Thyroid gland (tissue), 4 donors: ENCODE measurements at regions not wholly inside any gene's neighbourhood (a gene's known extent, or its start where the extent isn't known, plus 50 kb on each side); places are given as distances from the start of the nearest gene placed in this dataset.

Source experiments
- DNase-seq, 2 donors: peaks; one replicate each; pipeline ENCODE4 v3.0.0-alpha.2; 2019
- H3K27ac ChIP-seq, 3 donors: fragments of 200-600 bp; sonication (generic); 1 replicate in 2 of 3; 2 replicates in 1 of 3; pipeline ENCODE4 v1.5.1; 2016 to 2019; ENCODE audit warnings: mild to moderate bottlenecking in 1 of 3, moderate library complexity in 1 of 3
- H3K27me3 ChIP-seq: fragments of 200-600 bp; sonication (generic); one replicate; pipeline ENCODE4 v1.5.1; 2019
- H3K36me3 ChIP-seq, 2 donors: fragments of 200-600 bp; sonication (generic); one replicate each; pipeline ENCODE4 v1.5.1; 2016 to 2019
- H3K4me1 ChIP-seq, 2 donors: fragments of 200-600 bp; sonication (generic); one replicate each; pipeline ENCODE4 v1.5.1; 2017 to 2019
- H3K4me3 ChIP-seq, 3 donors: fragments of 200-600 bp; sonication (generic); replicated peaks in 1 of 3; 1 replicate in 2 of 3; 2 replicates in 1 of 3; pipeline ENCODE4 v1.5.1; 2016; ENCODE audit warnings: mild to moderate bottlenecking in 1 of 3
- H3K9me3 ChIP-seq: fragments of 200-600 bp; sonication (generic); one replicate; pipeline ENCODE4 v1.5.1; 2017
- POLR2A ChIP-seq, 2 donors: fragments of 450-650 bp; IDR thresholded peaks; one replicate each; pipeline ENCODE4 v1.6.1; 2017; ENCODE audit warnings: antibody characterized with exemption in 2 of 2, mild to moderate bottlenecking in 2 of 2, moderate library complexity in 1 of 2
- WGBS, 2 donors: methylation state at CpG; one replicate each; pipeline ENCODE4 v1.1.5; 2017; 5-methylcytosine and 5-hydroxymethylcytosine counted together
- intact Hi-C: fragments of 100-400 bp; cut with DNase I; formaldehyde crosslinking; loops from one replicate; pipeline ENCODE4 v1.15.1; 2023
- TF ChIP-seq, protein P1 (sequence below), 6 experiments: fragments of 200-600 bp in 3 of 6; fragments of 450-650 bp in 3 of 6; sonication (generic) in 3 of 6; IDR thresholded peaks; one replicate each; pipeline ENCODE4 v1.5.1; 2016 to 2019; ENCODE audit warnings: antibody characterized with exemption in 6 of 6, mild to moderate bottlenecking in 2 of 6, inconsistent platforms in 1 of 6, moderate library complexity in 1 of 6

DNA sequence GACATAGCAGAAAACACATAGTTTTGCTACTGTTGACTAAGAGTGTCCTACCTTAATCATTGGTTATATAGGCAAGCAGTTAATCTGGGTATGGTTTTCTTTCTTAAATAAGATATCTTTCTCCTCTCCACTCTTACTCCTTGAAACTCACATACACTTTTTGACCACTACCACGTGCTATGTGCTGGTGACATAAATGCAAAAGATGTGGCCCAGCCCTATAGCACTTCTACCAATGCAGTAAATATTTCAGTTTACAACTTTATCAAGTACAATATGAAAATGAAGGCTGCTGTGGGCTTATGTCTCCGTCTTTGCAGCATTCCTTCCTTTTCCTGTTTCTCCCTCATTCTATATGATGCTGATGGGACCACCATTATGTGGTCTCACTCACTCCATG, 410.2 kb upstream of the CFAP20DC start:
- TF ChIP-seq, protein P1, sequence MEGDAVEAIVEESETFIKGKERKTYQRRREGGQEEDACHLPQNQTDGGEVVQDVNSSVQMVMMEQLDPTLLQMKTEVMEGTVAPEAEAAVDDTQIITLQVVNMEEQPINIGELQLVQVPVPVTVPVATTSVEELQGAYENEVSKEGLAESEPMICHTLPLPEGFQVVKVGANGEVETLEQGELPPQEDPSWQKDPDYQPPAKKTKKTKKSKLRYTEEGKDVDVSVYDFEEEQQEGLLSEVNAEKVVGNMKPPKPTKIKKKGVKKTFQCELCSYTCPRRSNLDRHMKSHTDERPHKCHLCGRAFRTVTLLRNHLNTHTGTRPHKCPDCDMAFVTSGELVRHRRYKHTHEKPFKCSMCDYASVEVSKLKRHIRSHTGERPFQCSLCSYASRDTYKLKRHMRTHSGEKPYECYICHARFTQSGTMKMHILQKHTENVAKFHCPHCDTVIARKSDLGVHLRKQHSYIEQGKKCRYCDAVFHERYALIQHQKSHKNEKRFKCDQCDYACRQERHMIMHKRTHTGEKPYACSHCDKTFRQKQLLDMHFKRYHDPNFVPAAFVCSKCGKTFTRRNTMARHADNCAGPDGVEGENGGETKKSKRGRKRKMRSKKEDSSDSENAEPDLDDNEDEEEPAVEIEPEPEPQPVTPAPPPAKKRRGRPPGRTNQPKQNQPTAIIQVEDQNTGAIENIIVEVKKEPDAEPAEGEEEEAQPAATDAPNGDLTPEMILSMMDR (IDR thresholded peaks at IDR 0.05): no peak
- no peak for TF ChIP-seq POLR2A (IDR thresholded peaks at IDR 0.05)
- Histone ChIP-seq H3K27me3 (no peaks in the 10 kb centered on the region), H3K4me1 (no peaks in the 10 kb centered on the region), H3K4me3 (no peak overlapping the region), H3K9me3 (no peaks in the 10 kb centered on the region), H3K27ac (no peak overlapping the region), H3K36me3 (no peaks in the 10 kb centered on the region)
- intact Hi-C loops: no loop called here
- WGBS, 2 donors: 90 to 92% methylated on average over 2 of the region's 2 CpGs
- no peak for DNase-seq

DNA sequence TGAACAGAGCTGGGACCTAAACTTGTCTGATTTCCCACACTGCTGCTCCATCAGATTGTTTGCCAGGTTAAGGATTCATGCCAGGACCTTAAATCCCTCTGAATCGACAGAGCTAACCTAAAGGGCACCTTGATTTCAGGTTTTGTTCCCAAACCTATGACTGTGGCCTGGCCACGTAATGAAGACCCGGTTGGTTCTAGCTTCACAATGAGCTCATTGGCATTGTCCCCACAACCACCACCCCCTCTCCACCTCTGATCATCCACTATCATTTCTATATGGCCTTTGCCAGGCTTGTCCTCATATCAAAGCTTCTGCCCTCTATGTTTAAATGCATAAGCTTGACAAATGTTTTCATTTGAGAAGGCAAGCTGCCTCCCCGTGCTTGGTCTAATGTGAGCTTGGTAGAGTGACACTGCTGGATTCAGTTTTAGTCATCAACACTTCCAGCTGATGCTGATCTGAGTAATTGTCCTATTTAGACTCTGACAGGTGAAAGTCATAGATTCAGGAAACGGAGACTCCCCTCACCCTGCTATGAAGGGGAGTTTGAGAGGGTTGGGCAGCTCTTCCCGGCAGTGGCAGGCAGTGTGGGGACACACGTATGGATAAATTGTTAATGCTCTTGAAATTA, 407.1 kb upstream of the CFAP20DC start:
- WGBS, 2 donors: 80 to 95% methylated on average over 7 of the region's 7 CpGs
- TF ChIP-seq, protein P1 (IDR thresholded peaks at IDR 0.05): no peak
- TF ChIP-seq POLR2A (IDR thresholded peaks at IDR 0.05): no peak

DNA sequence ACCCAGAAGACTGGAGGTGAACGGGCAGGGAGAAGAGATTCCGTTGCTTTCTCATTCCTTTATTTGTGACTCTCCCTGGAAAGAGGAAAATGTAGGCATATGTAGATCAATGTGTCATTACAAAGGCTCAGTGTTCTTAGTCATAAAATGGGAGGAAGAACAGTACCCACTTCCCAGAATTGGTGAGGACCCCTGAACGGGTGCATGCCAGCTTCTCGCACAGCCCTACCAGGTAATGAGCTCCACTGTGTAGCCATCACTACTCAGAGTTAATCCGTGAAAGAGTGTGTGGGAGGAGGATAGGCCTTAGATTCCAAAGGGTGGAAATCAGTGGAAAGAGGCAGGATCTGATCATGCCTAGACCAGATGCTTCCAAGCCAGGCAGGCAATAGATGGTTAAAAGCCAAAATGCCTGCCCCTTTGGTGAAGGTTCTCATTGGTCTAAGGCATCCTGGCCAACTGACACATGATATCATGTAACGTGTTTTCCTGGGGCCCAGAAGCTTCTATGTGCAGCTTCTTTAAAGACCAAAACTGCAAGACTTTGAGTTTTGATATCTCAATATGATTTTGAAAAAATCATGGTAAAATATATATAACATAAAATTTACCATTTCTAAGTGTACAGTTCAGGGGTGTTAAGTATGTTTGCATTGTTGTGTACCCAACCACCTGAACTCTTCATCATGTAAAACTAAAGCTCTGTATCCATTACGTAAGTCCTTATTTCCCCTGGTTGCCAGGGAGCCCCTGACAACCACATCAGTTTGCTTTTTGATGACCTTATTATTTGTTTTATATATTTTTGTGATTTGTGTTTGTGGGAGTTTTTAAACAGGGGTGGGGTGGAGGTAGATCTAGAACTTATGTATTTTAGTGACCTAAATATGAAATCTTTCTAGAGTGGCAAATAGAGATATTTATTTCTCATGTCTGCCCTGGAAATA, 402.2 kb upstream of the CFAP20DC start:
- peaks cover 6 to 10% of the 10 kb centered on the region in 2 donors for H3K4me1 ChIP-seq
- no peaks in the 10 kb centered on the region for H3K36me3 ChIP-seq
- no peaks in the 10 kb centered on the region for H3K27me3 ChIP-seq
- intact Hi-C loops: no loop called here
- no peak for DNase-seq
- no peak overlapping the region for H3K27ac ChIP-seq
- H3K4me3 ChIP-seq: no peak overlapping the region
- WGBS, 2 donors: 74 to 81% methylated on average over 7 of the region's 7 CpGs
- TF ChIP-seq, protein P1 (IDR thresholded peaks at IDR 0.05): no peak
- no peak for TF ChIP-seq POLR2A (IDR thresholded peaks at IDR 0.05)
- H3K9me3 ChIP-seq: no peaks in the 10 kb centered on the region

More for the DNA sequence above, 407.1 kb upstream of the CFAP20DC start:
- DNase-seq: no peak
- no peaks in the 10 kb centered on the region for H3K4me1 ChIP-seq
- no peak overlapping the region for H3K27ac ChIP-seq
- H3K9me3 ChIP-seq: no peaks in the 10 kb centered on the region
- no peak overlapping the region for H3K4me3 ChIP-seq
- intact Hi-C loops: no loop called here
- H3K27me3 ChIP-seq: no peaks in the 10 kb centered on the region
- H3K36me3 ChIP-seq: no peaks in the 10 kb centered on the region

DNA sequence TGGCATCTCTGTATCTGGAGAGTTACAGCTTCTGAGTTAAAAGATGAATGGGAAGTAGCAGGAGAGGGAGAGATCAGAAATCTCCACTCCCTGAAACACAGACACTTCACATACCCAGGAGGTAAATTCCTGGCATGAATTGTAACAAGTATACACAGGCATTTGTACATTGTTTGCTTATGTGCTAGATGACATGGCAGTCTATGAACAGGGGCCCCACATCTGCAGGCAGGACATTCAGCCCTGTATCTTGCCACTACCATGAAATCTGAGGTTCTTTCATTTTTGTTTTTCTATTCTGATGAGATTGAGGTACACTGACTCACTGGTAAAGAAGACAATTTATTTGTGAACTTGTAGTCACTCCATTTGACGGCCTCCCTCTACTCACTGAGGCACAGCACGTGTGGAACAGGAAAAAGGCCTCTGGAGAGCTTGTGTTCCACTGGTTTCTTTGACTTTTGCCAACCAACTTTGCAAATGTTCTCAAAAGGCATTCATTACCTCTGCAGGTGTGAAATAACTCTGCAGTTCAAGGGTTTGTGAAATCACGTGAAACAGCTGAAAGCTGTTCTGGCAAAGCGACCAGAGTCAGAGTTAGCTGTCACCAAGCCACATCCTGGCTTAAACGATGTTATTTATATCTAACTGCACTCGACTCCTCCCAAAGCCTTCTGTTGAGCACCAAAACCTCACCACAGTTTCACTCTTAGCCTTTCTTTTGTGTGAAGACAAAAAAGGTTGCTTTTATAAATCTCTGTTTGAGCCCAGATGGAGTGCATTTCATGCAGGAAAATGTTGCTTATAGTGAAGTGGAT, 401.3 kb upstream of the CFAP20DC start:
- intact Hi-C loops: no loop called here
- peak; percentile 30 to 51 for DNase-seq
- Histone ChIP-seq H3K4me1 (peaks cover 6 to 10% of the 10 kb centered on the region in 2 donors), H3K9me3 (no peaks in the 10 kb centered on the region), H3K36me3 (no peaks in the 10 kb centered on the region), H3K4me3 (no peak overlapping the region), H3K27me3 (no peaks in the 10 kb centered on the region), H3K27ac (peak overlapping the region in 1 of 3 donors; percentile 14)
- 11 to 18% methylated on average over 6 of the region's 6 CpGs for WGBS, 2 donors
- TF ChIP-seq, protein P1 (IDR thresholded peaks at IDR 0.05): no peak
- TF ChIP-seq POLR2A (IDR thresholded peaks at IDR 0.05): no peak
